ENCODE measurements at regions not wholly inside any gene's neighbourhood (a gene's known extent, or its start where the extent isn't known, plus 50 kb on each side); places are given as distances from the start of the nearest gene placed in this dataset.

DNA sequence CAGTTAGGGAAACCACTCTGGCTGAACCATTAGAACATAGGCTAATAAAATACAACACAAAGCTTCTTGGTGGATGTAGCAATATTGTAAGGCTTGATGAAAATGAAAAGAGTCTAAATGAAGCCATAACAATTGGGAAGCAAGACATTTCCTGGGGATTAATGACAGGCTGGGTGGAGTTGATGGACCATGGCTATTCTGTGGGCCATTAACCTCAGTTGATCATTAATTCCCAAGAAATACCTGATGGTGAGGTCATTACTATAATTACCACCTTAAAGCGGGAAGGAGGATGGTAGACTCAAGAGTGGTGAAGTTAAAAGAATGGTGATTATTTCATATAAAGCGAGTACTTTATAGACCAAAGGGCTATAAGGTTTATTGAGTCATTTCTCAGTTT, 455.8 kb upstream of the MAP3K7 start:
- H2AK5ac ChIP-seq (ENCODE audit: low read depth, low read length): no peak overlapping the region
- no peak overlapping the region for H2AFZ ChIP-seq (ENCODE audit: low read length)
- WGBS, 2 experiments (ENCODE audit: extremely low coverage in 1 of 2, insufficient coverage in 1 of 2, insufficient read length in 1 of 2, insufficient replicate concordance in 2 of 2, low coverage in 1 of 2, low lambda C conversion rate in 2 of 2, missing lambda C conversion rate in 1 of 2): 91% methylated on average over 2 of the region's 2 CpGs; no CpG with 5 or more reads in 1 of the 2 experiments
- no peak overlapping the region for H3K4me2 ChIP-seq (ENCODE audit: insufficient read depth in 1 of 2, low read depth in 2 of 2, low read length in 2 of 2)
- H3K23ac ChIP-seq (ENCODE audit: insufficient read length): no peak overlapping the region
- ChIA-PET CTCF (ENCODE audit: partially characterized antibody) (no interaction called here), POLR2A (ENCODE audit: partially characterized antibody) (no interaction called here)
- no peak overlapping the region for H3K14ac ChIP-seq (ENCODE audit: insufficient read length)
- no peak overlapping the region for H3K18ac ChIP-seq (ENCODE audit: extremely low read depth, low read length)
- DNase-seq (ENCODE audit: low read depth in 1 of 2, low spot score in 2 of 2) (no peak), FAIRE-seq (no peak)
- H3K4me3 ChIP-seq (ENCODE audit: extremely low read depth in 1 of 4, insufficient read depth in 2 of 4, low read depth in 3 of 4, low read length in 4 of 4): no peak overlapping the region
- TF ChIP-seq JUND (IDR thresholded peaks at IDR 0.05; ENCODE audit: low read length) (no peak), SP4 (IDR thresholded peaks at IDR 0.05; ENCODE audit: low read length) (no peak), SIX5 (IDR thresholded peaks at IDR 0.05; ENCODE audit: low read depth, low read length) (no peak)
- no peak overlapping the region for H2BK15ac ChIP-seq (ENCODE audit: low read length)
- no peak overlapping the region for H2BK5ac ChIP-seq (ENCODE audit: low read depth, low read length)
- H3K27ac ChIP-seq (ENCODE audit: low read depth, low read length): no peak overlapping the region
- H3K36me3 ChIP-seq (ENCODE audit: control insufficient read depth in 2 of 4, insufficient read depth in 4 of 4, low read length in 3 of 4): no peaks in the 10 kb centered on the region
- H3K79me2 ChIP-seq (ENCODE audit: control insufficient read depth in 1 of 2, insufficient read depth in 2 of 2, low read length in 2 of 2): no peaks in the 10 kb centered on the region
- H2BK120ac ChIP-seq (replicated peaks; ENCODE audit: low read depth, low read length): no peak overlapping the region
- H4K20me1 ChIP-seq (replicated peaks in 1 of 2; ENCODE audit: control insufficient read depth in 1 of 2, insufficient read depth in 2 of 2, low read length in 2 of 2): no peaks in the 10 kb centered on the region
- no peak overlapping the region for H3K9ac ChIP-seq (replicated peaks in 1 of 4; ENCODE audit: extremely low read depth in 1 of 4, low read depth in 3 of 4, low read length in 3 of 4)
- no peaks in the 10 kb centered on the region for H3K4me1 ChIP-seq (replicated peaks in 1 of 4; ENCODE audit: control insufficient read depth in 3 of 4, insufficient read depth in 4 of 4, low read length in 3 of 4)
- H2BK12ac ChIP-seq (ENCODE audit: low read depth, low read length): no peak overlapping the region
- H4K91ac ChIP-seq (replicated peaks; ENCODE audit: insufficient read length, low read length): no peak overlapping the region
- no peaks in the 10 kb centered on the region for H3K9me3 ChIP-seq (ENCODE audit: insufficient read depth in 2 of 2, low read depth in 1 of 2, low read length in 1 of 2)
- H3K79me1 ChIP-seq (ENCODE audit: low read depth, low read length): no peaks in the 10 kb centered on the region
- H3K56ac ChIP-seq (replicated peaks; ENCODE audit: insufficient read length, low read depth, low read length): no peak overlapping the region
- no peak overlapping the region for H3K4ac ChIP-seq (replicated peaks; ENCODE audit: insufficient read length, low read depth, low read length)
- H4K5ac ChIP-seq (ENCODE audit: insufficient read length, low read depth, low read length): no peak overlapping the region
- H2BK20ac ChIP-seq (ENCODE audit: low read length): no peak overlapping the region
- H3K23me2 ChIP-seq (ENCODE audit: low read depth, low read length): no peaks in the 10 kb centered on the region
- no peaks in the 10 kb centered on the region for H3K27me3 ChIP-seq (replicated peaks in 1 of 4; ENCODE audit: control insufficient read depth in 3 of 4, extremely low read depth in 1 of 4, insufficient read depth in 3 of 4, low read length in 3 of 4)
- H4K8ac ChIP-seq (ENCODE audit: extremely low read depth, insufficient read depth, low read length): no peak overlapping the region

Data from H1 (cell line).